ENCODE measurements at regions not wholly inside any gene's neighbourhood (a gene's known extent, or its start where the extent isn't known, plus 50 kb on each side); places are given as distances from the start of the nearest gene placed in this dataset.

GRCh38 chr22:46074771-46075551 lies 75.4 kb upstream of the PPARA start:
- TF ChIP-seq CREB1 (CRISPR knock-in tag; IDR thresholded peaks at IDR 0.05; ENCODE audit: low read depth): no peak
- TF ChIP-seq CTCF (conservative IDR thresholded peaks at IDR 0.05; ENCODE audit: low read depth in 2 of 2): no peak
- TF ChIP-seq EZH2 (IDR thresholded peaks at IDR 0.05; ENCODE audit: low read depth, unreplicated experiment): no peak
- TF ChIP-seq JUNB (IDR thresholded peaks at IDR 0.05; ENCODE audit: unreplicated experiment): no peak
- no peak for TF ChIP-seq POLR2AphosphoS5 (IDR thresholded peaks at IDR 0.05; ENCODE audit: low read depth)
- TF ChIP-seq REST (IDR thresholded peaks at IDR 0.05; ENCODE audit: unreplicated experiment): no peak

All from GM23338 (cell line).